ENCODE measurements at regions not wholly inside any gene's neighbourhood (a gene's known extent, or its start where the extent isn't known, plus 50 kb on each side); places are given as distances from the start of the nearest gene placed in this dataset.

DNA sequence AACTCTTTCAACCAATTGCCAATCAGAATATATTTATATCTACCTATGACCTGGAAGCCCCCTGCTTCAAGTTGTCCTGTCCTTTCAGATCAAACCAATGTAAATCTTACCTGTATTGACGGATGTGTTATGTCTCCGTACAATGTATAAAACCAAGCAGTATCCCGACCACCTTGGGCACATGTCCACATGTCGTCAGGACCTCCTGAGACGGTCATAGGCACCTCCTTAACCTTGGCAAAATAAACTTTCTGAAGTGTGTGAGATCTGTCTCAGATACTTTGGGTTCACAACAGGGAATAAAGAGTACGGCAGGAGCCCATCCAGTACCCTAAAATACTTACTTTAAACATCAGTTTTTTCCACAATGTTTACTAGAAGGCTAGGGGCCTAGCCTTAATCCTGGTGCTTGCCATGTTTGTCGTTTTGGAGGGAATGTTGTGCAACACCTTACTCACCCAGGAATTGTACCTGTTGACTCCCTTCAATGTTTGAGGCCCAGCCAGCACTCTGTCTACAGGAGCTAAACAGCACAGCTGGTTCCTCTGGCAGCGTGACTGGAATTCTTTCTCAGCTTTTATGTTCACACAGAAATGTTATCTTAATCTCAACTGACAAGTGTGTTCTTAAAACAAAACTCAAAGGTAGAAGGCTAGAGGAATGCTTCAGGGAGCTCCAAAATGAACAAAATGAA lies 90.8 kb upstream of the USP25 start:
- TF ChIP-seq CTCF (IDR thresholded peaks at IDR 0.05; ENCODE audit: insufficient read depth, low read length) (no peak), GABPA (IDR thresholded peaks at IDR 0.05; ENCODE audit: low read depth) (no peak)
